ENCODE measurements at regions not wholly inside any gene's neighbourhood (a gene's known extent, or its start where the extent isn't known, plus 50 kb on each side); places are given as distances from the start of the nearest gene placed in this dataset.
"Not testable (repeated sequence)": the region's sequence is repeated elsewhere in the genome, so short reads cannot be mapped to it uniquely, and the experiment has no call there.

DNA sequence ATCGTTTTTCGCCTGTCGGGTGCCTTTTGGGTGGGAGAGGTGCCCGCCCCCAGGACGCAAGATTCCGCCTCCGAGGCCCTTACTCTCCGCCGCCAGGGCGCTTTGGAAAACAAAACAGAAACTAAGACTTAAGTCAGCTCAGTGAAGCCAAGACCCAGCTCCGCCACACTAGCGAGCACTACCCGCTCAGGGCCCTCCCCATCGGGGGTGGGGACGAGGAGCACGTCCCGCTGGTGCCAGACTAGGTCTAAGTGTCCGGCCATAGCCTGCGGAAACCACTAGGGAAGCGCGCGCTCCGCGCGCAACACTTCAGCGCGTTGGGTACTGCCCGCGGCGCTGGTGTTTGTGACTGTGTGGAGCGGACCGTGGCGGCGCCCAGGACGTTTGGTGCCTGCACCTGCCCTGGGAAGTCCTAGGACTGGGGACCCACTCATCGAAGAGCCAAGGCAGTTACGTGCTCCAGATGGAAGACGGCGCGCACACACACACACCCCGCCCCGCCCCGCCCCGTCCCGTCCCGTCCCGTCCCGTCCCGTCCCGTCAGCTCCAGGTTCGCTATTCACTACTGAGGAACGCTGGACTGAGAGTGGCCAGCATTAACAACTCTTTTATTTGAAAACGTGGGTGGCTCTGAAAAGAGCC lies 57.6 kb upstream of the BOLA1 start:
- not testable (repeated sequence) for DNase-seq

- DNase-seq, result not testable (repeated sequence)
These were observed 56.8 kb upstream of the BOLA1 start for GRCh38 chr1:149842458-149843064.

- peak; percentile 43 for DNase-seq
These were observed 55.8 kb upstream of the BOLA1 start for GRCh38 chr1:149843431-149844041.

- peak; percentile 56 for DNase-seq
These were observed 55.3 kb upstream of the BOLA1 start for GRCh38 chr1:149844101-149844500.

DNA sequence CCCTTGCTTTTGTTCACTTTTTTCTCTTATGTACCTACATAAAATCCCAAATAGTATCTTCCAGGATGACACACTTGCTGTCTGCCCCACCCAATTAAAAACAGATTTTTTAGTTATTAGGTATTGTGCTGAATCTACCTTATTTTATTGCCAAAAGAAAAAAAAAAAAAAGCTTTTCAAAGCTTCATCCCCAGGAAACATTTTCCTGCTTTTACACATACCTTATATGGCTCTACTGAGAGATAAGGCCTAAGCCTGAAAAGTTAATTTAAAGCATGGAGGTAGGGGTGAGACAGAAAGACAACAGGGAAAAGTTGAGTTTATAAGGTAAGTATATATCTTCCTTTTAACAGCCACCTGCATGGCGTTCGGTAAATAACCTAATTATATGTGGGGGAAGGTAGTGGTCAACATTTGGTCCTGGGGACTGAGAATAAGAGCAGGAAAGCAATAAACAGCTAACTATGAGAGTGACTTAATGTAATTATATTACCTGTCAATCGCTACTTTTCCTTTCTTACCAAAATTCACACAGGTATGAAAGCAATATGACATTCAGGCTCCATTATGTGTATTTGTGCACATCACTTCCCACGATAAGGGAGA lies 54.6 kb upstream of the BOLA1 start:
- peak; percentile 7 for DNase-seq

GRCh38 chr1:149845416-149845815 lies 54.0 kb upstream of the BOLA1 start:
- peak; percentile 23 for DNase-seq

DNA sequence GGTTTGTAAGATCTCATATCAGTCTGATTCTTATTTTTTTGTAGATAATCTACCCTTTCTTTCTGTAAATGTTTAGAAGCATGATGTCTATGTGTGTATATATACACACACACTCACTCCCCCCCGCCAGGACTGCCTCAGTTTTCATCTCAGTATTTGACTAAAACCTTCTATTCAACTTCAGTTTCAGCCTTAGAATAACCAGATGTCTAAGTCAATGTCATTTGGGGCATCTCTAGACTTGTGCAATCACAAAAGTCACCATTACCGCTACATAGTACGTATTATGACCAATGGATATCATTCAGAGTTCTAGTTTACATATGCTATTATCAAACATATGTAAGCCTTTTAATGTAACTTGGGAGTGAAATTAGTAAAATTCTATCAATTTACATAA lies 53.3 kb upstream of the BOLA1 start:
- DNase-seq, result peak; percentile 11

DNA sequence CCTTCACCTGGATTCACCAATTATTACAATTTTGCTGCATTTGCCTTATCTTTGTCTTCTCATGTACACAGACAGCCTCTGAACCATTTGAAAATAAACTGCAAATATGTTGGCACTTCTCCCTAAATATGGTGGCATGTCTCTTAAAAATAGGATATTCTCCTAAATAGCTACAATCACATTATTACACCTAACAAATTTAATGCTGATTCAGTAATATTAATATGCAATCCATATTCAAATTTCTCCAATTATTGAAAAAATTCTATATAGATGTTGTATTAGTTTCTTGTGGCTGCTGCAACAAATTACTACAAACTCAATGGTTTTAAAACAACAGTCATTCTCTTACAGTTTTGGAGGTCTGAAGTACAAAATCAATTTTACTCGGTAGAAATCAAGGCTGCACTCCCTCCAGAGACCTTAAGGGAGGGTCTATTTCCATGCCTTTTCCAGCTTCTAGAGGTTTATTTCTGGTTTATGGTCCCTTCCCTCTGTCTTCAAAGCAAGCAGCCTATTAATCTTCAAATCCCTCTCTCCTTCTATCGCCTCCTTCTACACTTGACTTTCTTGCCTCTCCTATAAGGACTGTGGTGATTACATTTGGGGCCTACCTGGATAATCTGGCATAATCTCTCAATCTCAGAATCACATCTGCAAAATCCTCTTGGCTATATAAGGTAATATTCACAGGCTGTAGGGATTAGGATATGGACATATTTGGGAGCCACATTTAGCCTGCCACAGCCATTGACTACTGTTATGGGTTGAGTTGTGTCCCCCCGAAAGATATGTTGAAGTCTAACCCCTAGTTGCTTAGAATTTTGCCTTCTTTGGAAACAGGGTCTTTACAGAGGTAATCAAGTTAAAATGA lies 52.5 kb upstream of the BOLA1 start:
- DNase-seq, result peak; percentile 2

GRCh38 chr1:149848340-149849110 lies 50.8 kb upstream of the BOLA1 start:
- DNase-seq, result peak; percentile 22

- DNase-seq, result peak; percentile 47
These were observed 50.0 kb upstream of the BOLA1 start for GRCh38 chr1:149849111-149849946.

All from RPMI8226 (cell line).